DND-41 (cell line): ENCODE measurements at regions not wholly inside any gene's neighbourhood (a gene's known extent, or its start where the extent isn't known, plus 50 kb on each side); places are given as distances from the start of the nearest gene placed in this dataset.

Experiments
- ATAC-seq: fragments of 200-7000 bp; cut with Tn5 transposase; 3 replicates; pipeline ENCODE4 v1.9.1; 2021; ENCODE audit warnings: low read depth; ENCODE audit not compliant: insufficient read depth
- DNase-seq: peaks from one replicate; pipeline ENCODE4 v3.0.0-alpha.2; 2020
- H2AFZ ChIP-seq: 2 replicates; pipeline ENCODE4 v1.6.0; 2012; ENCODE audit warnings: low read depth, low read length
- H3K27ac ChIP-seq: 2 replicates; pipeline ENCODE4 v1.5.1; 2012; ENCODE audit warnings: low read length, inconsistent platforms
- H3K27me3 ChIP-seq: fragments of 200-600 bp; sonication (generic); 2 replicates; pipeline ENCODE4 v1.6.0; 2012; ENCODE audit warnings: low read length, mild to moderate bottlenecking, inconsistent platforms; ENCODE audit not compliant: insufficient read depth, poor library complexity
- H3K36me3 ChIP-seq: 2 replicates; pipeline ENCODE4 v1.5.1; 2012; ENCODE audit warnings: low read length, inconsistent platforms; ENCODE audit not compliant: insufficient read depth
- H3K4me1 ChIP-seq: 2 replicates; pipeline ENCODE4 v1.5.1; 2012; ENCODE audit warnings: mild to moderate bottlenecking, low read length; ENCODE audit not compliant: insufficient read depth
- H3K4me2 ChIP-seq: 2 replicates; pipeline ENCODE4 v1.6.0; 2012; ENCODE audit warnings: mild to moderate bottlenecking, moderate library complexity, low read length, inconsistent platforms; ENCODE audit not compliant: insufficient read depth
- H3K4me3 ChIP-seq, 2 experiments: fragments of 200-600 bp in 1 of 2; shearing (Covaris generic) in 1 of 2; 2 replicates each; pipeline ENCODE4 v1.5.1; 2012 to 2016; ENCODE audit warnings: inconsistent platforms in 2 of 2, low read length in 2 of 2, mild to moderate bottlenecking in 2 of 2, low read depth in 1 of 2, moderate library complexity in 1 of 2
- H3K79me2 ChIP-seq: 2 replicates; pipeline ENCODE4 v1.6.0; 2012; ENCODE audit warnings: low read length, inconsistent platforms; ENCODE audit not compliant: insufficient read depth
- H3K9ac ChIP-seq: 2 replicates; pipeline ENCODE4 v1.6.0; 2012; ENCODE audit warnings: low read depth, mild to moderate bottlenecking, inconsistent platforms, low read length, moderate library complexity
- H3K9me3 ChIP-seq: 2 replicates; pipeline ENCODE4 v1.5.1; 2012; ENCODE audit warnings: low read length, moderate library complexity, mild to moderate bottlenecking, inconsistent platforms; ENCODE audit not compliant: insufficient read depth, severe bottlenecking
- H4K20me1 ChIP-seq: 2 replicates; pipeline ENCODE4 v1.6.0; 2012; ENCODE audit warnings: low read length; ENCODE audit not compliant: insufficient read depth
- CTCF ChIP-seq: IDR thresholded peaks from 2 replicates; pipeline ENCODE4 v1.5.1; 2012; ENCODE audit warnings: borderline replicate concordance, low read length, moderate library complexity, mild to moderate bottlenecking; ENCODE audit not compliant: poor library complexity, severe bottlenecking; ENCODE audit errors: extremely low read depth
- EZH2 ChIP-seq: IDR thresholded peaks from 3 replicates; pipeline ENCODE4 v1.6.1; 2012; ENCODE audit warnings: borderline replicate concordance, low read depth, mild to moderate bottlenecking, moderate library complexity, low read length, inconsistent platforms; ENCODE audit not compliant: severe bottlenecking

- DNase-seq, result peak; percentile 61
- Histone ChIP-seq H3K9me3 (no peaks in the 10 kb centered on the region), H3K27me3 (no peaks in the 10 kb centered on the region), H3K79me2 (no peaks in the 10 kb centered on the region), H3K4me3 (no peak overlapping the region), H3K36me3 (no peaks in the 10 kb centered on the region), H3K4me2 (peak overlapping the region; percentile 43), H3K27ac (no peak overlapping the region), H2AFZ (peak overlapping the region; percentile 27; the same call in 1 of the 2 replicates), H3K4me1 (no peaks in the 10 kb centered on the region; the same call in 1 of the 2 replicates), H3K9ac (no peak overlapping the region), H4K20me1 (no peaks in the 10 kb centered on the region)
- TF ChIP-seq EZH2 (no peak), CTCF (no peak)
- ATAC-seq, result peak; percentile 94
Observed at GRCh38 chr10:62637249-62638061, 167.1 kb upstream of the ADO start.

- H3K27me3 ChIP-seq, result no peaks in the 10 kb centered on the region
- no peak overlapping the region for H3K4me2 ChIP-seq
- H3K9ac ChIP-seq, result no peak overlapping the region
- H3K79me2 ChIP-seq, result no peaks in the 10 kb centered on the region
- TF ChIP-seq EZH2 (no peak), CTCF (no peak)
- no peak overlapping the region for H3K4me3 ChIP-seq
- H3K27ac ChIP-seq, result no peak overlapping the region
- no peaks in the 10 kb centered on the region for H3K36me3 ChIP-seq
- no peaks in the 10 kb centered on the region; the same call in 1 of the 2 replicates for H3K4me1 ChIP-seq
- no peak for DNase-seq
- ATAC-seq, result no peak
- H3K9me3 ChIP-seq, result no peaks in the 10 kb centered on the region
- no peak overlapping the region for H2AFZ ChIP-seq
- no peaks in the 10 kb centered on the region for H4K20me1 ChIP-seq
Observed at GRCh38 chr10:62638062-62638477, 166.4 kb upstream of the ADO start.

- no peak overlapping the region for H3K4me2 ChIP-seq
- TF ChIP-seq EZH2, result no peak
- TF ChIP-seq CTCF, result no peak
- no peak for DNase-seq
- H3K9me3 ChIP-seq, result no peaks in the 10 kb centered on the region
- H3K27ac ChIP-seq, result no peak overlapping the region
- no peaks in the 10 kb centered on the region for H4K20me1 ChIP-seq
- no peak overlapping the region for H2AFZ ChIP-seq
- H3K4me1 ChIP-seq, result no peaks in the 10 kb centered on the region; the same call in 1 of the 2 replicates
- H3K79me2 ChIP-seq, result no peaks in the 10 kb centered on the region
- H3K36me3 ChIP-seq, result no peaks in the 10 kb centered on the region
- H3K9ac ChIP-seq, result no peak overlapping the region
- H3K27me3 ChIP-seq, result no peaks in the 10 kb centered on the region
- no peak overlapping the region for H3K4me3 ChIP-seq
- ATAC-seq, result no peak
Observed at GRCh38 chr10:62639144-62639543, 165.4 kb upstream of the ADO start.
